Liver (tissue), 6 donors: ENCODE measurements at regions not wholly inside any gene's neighbourhood (a gene's known extent, or its start where the extent isn't known, plus 50 kb on each side); places are given as distances from the start of the nearest gene placed in this dataset.
"Not testable (repeated sequence)": the region's sequence is repeated elsewhere in the genome, so short reads cannot be mapped to it uniquely, and the experiment has no call there.

Experiments used
- DNase-seq: peaks from one replicate; pipeline ENCODE4 v3.0.0-alpha.2; 2017; ENCODE audit warnings: low spot score
- H3K27ac ChIP-seq, 2 donors: one replicate each; pipeline ENCODE4 v1.7.0; 2013; ENCODE audit warnings: inconsistent platforms in 2 of 2, low read length in 2 of 2, control low read depth in 1 of 2, low read depth in 1 of 2, mild to moderate bottlenecking in 1 of 2
- H3K27me3 ChIP-seq, 4 donors: one replicate each; pipeline versions ENCODE4 v1.6.1 to v1.7.0; 2013; ENCODE audit warnings: low read length in 3 of 4, inconsistent platforms in 1 of 4, mild to moderate bottlenecking in 1 of 4, moderate library complexity in 1 of 4; ENCODE audit not compliant: control insufficient read depth in 4 of 4, insufficient read depth in 4 of 4
- H3K36me3 ChIP-seq, 4 donors: one replicate each; pipeline versions ENCODE4 v1.6.1 to v1.7.0; 2013; ENCODE audit warnings: low read length in 3 of 4, mild to moderate bottlenecking in 3 of 4, low read depth in 1 of 4, moderate library complexity in 1 of 4; ENCODE audit not compliant: control insufficient read depth in 4 of 4, insufficient read depth in 3 of 4
- H3K4me1 ChIP-seq, 4 donors: one replicate each; pipeline versions ENCODE4 v1.6.1 to v1.7.0; 2013; ENCODE audit warnings: low read length in 3 of 4, mild to moderate bottlenecking in 3 of 4, moderate library complexity in 1 of 4; ENCODE audit not compliant: control insufficient read depth in 4 of 4, insufficient read depth in 4 of 4
- H3K4me3 ChIP-seq, 3 donors: one replicate each; pipeline versions ENCODE4 v1.6.1 to v1.7.0; 2013; ENCODE audit warnings: low read length in 3 of 3, control low read depth in 1 of 3, low read depth in 1 of 3, mild to moderate bottlenecking in 1 of 3
- H3K9ac ChIP-seq, 2 donors: one replicate each; pipeline ENCODE4 v1.7.0; 2013; ENCODE audit warnings: low read length in 2 of 2, mild to moderate bottlenecking in 2 of 2, moderate library complexity in 2 of 2, control low read depth in 1 of 2, low read depth in 1 of 2
- H3K9me3 ChIP-seq, 4 donors: one replicate each; pipeline versions ENCODE4 v1.6.1 to v1.7.0; 2013; ENCODE audit warnings: low read length in 3 of 4; ENCODE audit not compliant: control insufficient read depth in 4 of 4
- WGBS: extraction: QIAGEN DNeasy Blood & Tissue Kit; methylation state at CpG from one replicate; pipeline ENCODE4 v1.1.7; 2013; 5-methylcytosine and 5-hydroxymethylcytosine counted together
- donor health status: healthy.
- donor health status: healthy.
- donor health status: healthy.

GRCh38 chrX:144119490-144119889 lies 235.6 kb downstream of the UBE2NL start:
- H3K9ac ChIP-seq, H3K9me3 ChIP-seq, H3K4me1 ChIP-seq, DNase-seq, H3K27ac ChIP-seq, H3K4me3 ChIP-seq, H3K27me3 ChIP-seq, H3K36me3 ChIP-seq: not testable (repeated sequence)
- 38% methylated on average over 1 of the region's 1 CpG for WGBS

GRCh38 chrX:144121566-144121965 lies 237.7 kb downstream of the UBE2NL start:
- not testable (repeated sequence) for H3K36me3 ChIP-seq, DNase-seq, H3K9ac ChIP-seq, H3K27me3 ChIP-seq, H3K9me3 ChIP-seq, H3K4me1 ChIP-seq, H3K4me3 ChIP-seq, H3K27ac ChIP-seq

GRCh38 chrX:144127570-144128169 lies 243.8 kb downstream of the UBE2NL start:
- H3K4me1 ChIP-seq, H3K9ac ChIP-seq, H3K36me3 ChIP-seq, DNase-seq, H3K27ac ChIP-seq, H3K9me3 ChIP-seq, H3K27me3 ChIP-seq, H3K4me3 ChIP-seq: not testable (repeated sequence)
- 30% methylated on average over 5 of the region's 6 CpGs for WGBS

- H3K4me1 ChIP-seq, H3K9me3 ChIP-seq, H3K4me3 ChIP-seq, H3K36me3 ChIP-seq, H3K27me3 ChIP-seq, DNase-seq, H3K27ac ChIP-seq, H3K9ac ChIP-seq: not testable (repeated sequence)
- WGBS = 86% methylated on average over 1 of the region's 2 CpGs
These were observed 245.6 kb downstream of the UBE2NL start for GRCh38 chrX:144129511-144129910.

GRCh38 chrX:144130507-144130906 lies 246.6 kb downstream of the UBE2NL start:
- DNase-seq, H3K27me3 ChIP-seq: not testable (repeated sequence)

GRCh38 chrX:144131080-144131479 lies 247.2 kb downstream of the UBE2NL start:
- H3K36me3 ChIP-seq, H3K9me3 ChIP-seq, H3K4me1 ChIP-seq, H3K9ac ChIP-seq, H3K4me3 ChIP-seq, H3K27ac ChIP-seq, H3K27me3 ChIP-seq, DNase-seq: not testable (repeated sequence)
- 85% methylated on average over 2 of the region's 3 CpGs for WGBS

More at GRCh38 chrX:144130507-144130906, 246.6 kb downstream of the UBE2NL start:
- H3K9ac ChIP-seq, H3K4me3 ChIP-seq, H3K4me1 ChIP-seq, H3K36me3 ChIP-seq, H3K9me3 ChIP-seq, H3K27ac ChIP-seq: not testable (repeated sequence)
- no CpG with 5 or more reads among the region's 3 CpGs for WGBS

GRCh38 chrX:144134448-144135119 lies 250.7 kb downstream of the UBE2NL start:
- 30% methylated on average over 1 of the region's 2 CpGs for WGBS
- H3K27ac ChIP-seq, H3K9ac ChIP-seq, H3K27me3 ChIP-seq, H3K9me3 ChIP-seq, H3K36me3 ChIP-seq, H3K4me3 ChIP-seq, H3K4me1 ChIP-seq, DNase-seq: not testable (repeated sequence)

- H3K27ac ChIP-seq, DNase-seq, H3K9me3 ChIP-seq, H3K27me3 ChIP-seq, H3K9ac ChIP-seq, H3K36me3 ChIP-seq, H3K4me3 ChIP-seq, H3K4me1 ChIP-seq: not testable (repeated sequence)
- 44% methylated on average over 4 of the region's 5 CpGs for WGBS
These were observed 270.6 kb downstream of the UBE2NL start for GRCh38 chrX:144154474-144154873.
